A549 (cell line): ENCODE measurements at regions not wholly inside any gene's neighbourhood (a gene's known extent, or its start where the extent isn't known, plus 50 kb on each side); places are given as distances from the start of the nearest gene placed in this dataset.
A peak's percentile ranks its signal among the peaks of the same experiment; 100 is the strongest.

ENCODE experiments used
- BCL3 ChIP-seq: fragments of >200 bp; sonication (Bioruptor Twin); formaldehyde crosslinking; IDR thresholded peaks from 3 replicates; pipeline ENCODE4 v1.6.1; 2016
- BHLHE40 ChIP-seq: IDR thresholded peaks from 2 replicates; pipeline ENCODE4 v1.6.1; 2012; ENCODE audit warnings: low read depth, low read length, inconsistent platforms
- CBX8 ChIP-seq: fragments of 200-600 bp; sonication (generic); IDR thresholded peaks from 2 replicates; pipeline ENCODE4 v1.6.1; 2016
- CHD2 ChIP-seq: fragments of 150-350 bp; IDR thresholded peaks from 2 replicates; pipeline ENCODE4 v1.6.1; 2014; ENCODE audit warnings: low read length; ENCODE audit not compliant: partially characterized antibody
- CTCF ChIP-seq: fragments of >200 bp; sonication (Bioruptor Twin); formaldehyde crosslinking; IDR thresholded peaks from 3 replicates; pipeline ENCODE4 v1.5.1; 2016
- EHMT2 ChIP-seq: fragments of 200-600 bp; sonication (generic); IDR thresholded peaks from 2 replicates; pipeline ENCODE4 v1.6.1; 2016; ENCODE audit warnings: antibody characterized with exemption, low read depth, mild to moderate bottlenecking, moderate library complexity
- FOSL2 ChIP-seq, 2 experiments: fragments of 450-650 bp in 1 of 2; fragments of >200 bp in 1 of 2; sonication (Bioruptor Twin) in 1 of 2; formaldehyde crosslinking; IDR thresholded peaks; 2 replicates each; pipeline versions ENCODE4 v1.5.0 to v1.6.1; 2016 to 2020; ENCODE audit warnings: mild to moderate bottlenecking in 1 of 2, moderate library complexity in 1 of 2
- HDAC2 ChIP-seq: fragments of 200-600 bp; sonication (generic); IDR thresholded peaks from 2 replicates; pipeline ENCODE4 v1.6.1; 2016
- HES2 ChIP-seq: fragments of >200 bp; sonication (Bioruptor Twin); formaldehyde crosslinking; IDR thresholded peaks from 2 replicates; pipeline ENCODE4 v1.6.1; 2016
- HOXB13 ChIP-seq: fragments of 250-450 bp; sonication (Bioruptor Pico); IDR thresholded peaks from 2 replicates; pipeline ENCODE4 v1.5.0; 2020; ENCODE audit warnings: low read depth, mild to moderate bottlenecking, moderate library complexity
- HOXB5 ChIP-seq: fragments of 250-450 bp; sonication (Bioruptor Pico); IDR thresholded peaks from 2 replicates; pipeline ENCODE4 v1.5.0; 2020; ENCODE audit warnings: mild to moderate bottlenecking, moderate library complexity
- JUNB ChIP-seq: fragments of >200 bp; sonication (Bioruptor Twin); formaldehyde crosslinking; IDR thresholded peaks from 2 replicates; pipeline ENCODE4 v1.6.1; 2016
- KDM5A ChIP-seq: fragments of 200-600 bp; sonication (generic); IDR thresholded peaks from 2 replicates; pipeline ENCODE4 v1.6.1; 2016; ENCODE audit warnings: antibody characterized with exemption, mild to moderate bottlenecking
- MAX ChIP-seq: IDR thresholded peaks from 2 replicates; pipeline ENCODE4 v1.6.1; 2012
- MYC ChIP-seq: IDR thresholded peaks from 2 replicates; pipeline ENCODE4 v1.6.1; 2012; ENCODE audit warnings: mild to moderate bottlenecking, inconsistent platforms, low read length, improper control_type of control experiment, borderline replicate concordance
- NFE2L2 ChIP-seq: fragments of 150-350 bp; conservative IDR thresholded peaks from 2 replicates; pipeline ENCODE4 v1.6.1; 2014; ENCODE audit warnings: low read length
- NPAS2 ChIP-seq: fragments of 250-450 bp; sonication (Bioruptor Pico); IDR thresholded peaks from 2 replicates; pipeline ENCODE4 v1.8.0; 2022; ENCODE audit warnings: mild to moderate bottlenecking, moderate library complexity, borderline replicate concordance
- PBX3 ChIP-seq: IDR thresholded peaks from 2 replicates; pipeline ENCODE4 v1.6.1; 2012
- PHF8 ChIP-seq: fragments of 200-600 bp; sonication (generic); IDR thresholded peaks from 2 replicates; pipeline ENCODE4 v1.6.1; 2016; ENCODE audit warnings: low read depth, mild to moderate bottlenecking, antibody characterized with exemption, moderate library complexity, borderline replicate concordance
- RAD21 ChIP-seq, 2 experiments: fragments of >200 bp in 1 of 2; sonication (Bioruptor Twin) in 1 of 2; formaldehyde crosslinking in 1 of 2; IDR thresholded peaks in 1 of 2; conservative IDR thresholded peaks in 1 of 2; 2 replicates in 1 of 2; 3 replicates in 1 of 2; pipeline ENCODE4 v1.6.1; 2012 to 2018; ENCODE audit warnings: inconsistent platforms in 1 of 2
- RCOR1 ChIP-seq: fragments of 150-350 bp; IDR thresholded peaks from 2 replicates; pipeline ENCODE4 v1.6.1; 2014; ENCODE audit warnings: antibody characterized with exemption, low read length, low read depth
- SMC3 ChIP-seq: fragments of >200 bp; sonication (Bioruptor Twin); formaldehyde crosslinking; IDR thresholded peaks from 3 replicates; pipeline ENCODE4 v1.6.1; 2018; ENCODE audit warnings: inconsistent platforms
- TP53 ChIP-seq: fragments of 250-450 bp; sonication (Bioruptor Pico); IDR thresholded peaks from 2 replicates; pipeline ENCODE4 v1.5.0; 2021; ENCODE audit warnings: mild to moderate bottlenecking, moderate library complexity
- ZC3H11A ChIP-seq: fragments of 450-650 bp; IDR thresholded peaks from 2 replicates; pipeline ENCODE4 v1.6.1; 2014; ENCODE audit warnings: antibody characterized with exemption, mild to moderate bottlenecking
- ZFP36 ChIP-seq: fragments of 450-650 bp; IDR thresholded peaks from 2 replicates; pipeline ENCODE4 v1.6.1; 2014; ENCODE audit warnings: borderline replicate concordance; ENCODE audit not compliant: partially characterized antibody
- ZNF302 ChIP-seq: fragments of 250-450 bp; sonication (Bioruptor Pico); IDR thresholded peaks from 2 replicates; pipeline ENCODE4 v1.9.0; 2021; ENCODE audit warnings: inconsistent platforms, mild to moderate bottlenecking, moderate library complexity
- ZSCAN20 ChIP-seq: fragments of 250-450 bp; sonication (Bioruptor Pico); IDR thresholded peaks from 2 replicates; pipeline ENCODE4 v1.8.0; 2022; ENCODE audit warnings: mild to moderate bottlenecking, moderate library complexity
- TF ChIP-seq, protein P1 (sequence below): IDR thresholded peaks from 2 replicates; pipeline ENCODE4 v1.6.1; 2012; ENCODE audit warnings: low read depth, borderline replicate concordance
- TF ChIP-seq, protein P2 (sequence below): fragments of 250-450 bp; sonication (Bioruptor Pico); IDR thresholded peaks from 2 replicates; pipeline ENCODE4 v1.5.0; 2021; ENCODE audit warnings: mild to moderate bottlenecking, moderate library complexity, borderline replicate concordance
- TF ChIP-seq, protein P3 (sequence below): fragments of 250-450 bp; sonication (Bioruptor Pico); IDR thresholded peaks from 2 replicates; pipeline ENCODE4 v1.5.0; 2020; ENCODE audit warnings: low read depth, mild to moderate bottlenecking, moderate library complexity

- TF ChIP-seq BCL3 = peak; percentile 98; the same call in 2 of the 3 replicates
- TF ChIP-seq ZFP36 = no peak
- no peak for TF ChIP-seq HOXB13 (CRISPR knock-in tag)
- TF ChIP-seq TP53 = no peak
- peak; percentile 55; the same call in 1 of the 2 replicates for TF ChIP-seq PBX3
- TF ChIP-seq BHLHE40 = no peak
- TF ChIP-seq HES2 = peak; percentile 16; the same call in 1 of the 2 replicates
- TF ChIP-seq ZNF302 (CRISPR knock-in tag) = no peak
- no peak for TF ChIP-seq ZC3H11A
- no peak for TF ChIP-seq HDAC2
- TF ChIP-seq, protein P1, sequence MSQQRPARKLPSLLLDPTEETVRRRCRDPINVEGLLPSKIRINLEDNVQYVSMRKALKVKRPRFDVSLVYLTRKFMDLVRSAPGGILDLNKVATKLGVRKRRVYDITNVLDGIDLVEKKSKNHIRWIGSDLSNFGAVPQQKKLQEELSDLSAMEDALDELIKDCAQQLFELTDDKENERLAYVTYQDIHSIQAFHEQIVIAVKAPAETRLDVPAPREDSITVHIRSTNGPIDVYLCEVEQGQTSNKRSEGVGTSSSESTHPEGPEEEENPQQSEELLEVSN = no peak
- peak; percentile 100 for TF ChIP-seq JUNB
- no peak for TF ChIP-seq NPAS2 (CRISPR knock-in tag)
- TF ChIP-seq, protein P2, sequence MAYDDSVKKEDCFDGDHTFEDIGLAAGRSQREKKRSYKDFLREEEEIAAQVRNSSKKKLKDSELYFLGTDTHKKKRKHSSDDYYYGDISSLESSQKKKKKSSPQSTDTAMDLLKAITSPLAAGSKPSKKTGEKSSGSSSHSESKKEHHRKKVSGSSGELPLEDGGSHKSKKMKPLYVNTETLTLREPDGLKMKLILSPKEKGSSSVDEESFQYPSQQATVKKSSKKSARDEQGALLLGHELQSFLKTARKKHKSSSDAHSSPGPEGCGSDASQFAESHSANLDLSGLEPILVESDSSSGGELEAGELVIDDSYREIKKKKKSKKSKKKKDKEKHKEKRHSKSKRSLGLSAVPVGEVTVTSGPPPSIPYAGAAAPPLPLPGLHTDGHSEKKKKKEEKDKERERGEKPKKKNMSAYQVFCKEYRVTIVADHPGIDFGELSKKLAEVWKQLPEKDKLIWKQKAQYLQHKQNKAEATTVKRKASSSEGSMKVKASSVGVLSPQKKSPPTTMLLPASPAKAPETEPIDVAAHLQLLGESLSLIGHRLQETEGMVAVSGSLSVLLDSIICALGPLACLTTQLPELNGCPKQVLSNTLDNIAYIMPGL (CRISPR knock-in tag) = no peak
- no peak for TF ChIP-seq KDM5A
- TF ChIP-seq CHD2 = no peak
- TF ChIP-seq FOSL2 (IDR thresholded peaks at IDR 0.05) = peak; percentile 99
- peak; percentile 100 for TF ChIP-seq FOSL2 (CRISPR knock-in tag; IDR thresholded peaks at IDR 0.05)
- TF ChIP-seq CTCF = no peak
- TF ChIP-seq MYC = no peak
- TF ChIP-seq RCOR1 = peak; percentile 82; the same call in 1 of the 2 replicates
- TF ChIP-seq PHF8 = no peak
- no peak for TF ChIP-seq ZSCAN20 (CRISPR knock-in tag)
- peak; percentile 64 for TF ChIP-seq SMC3
- TF ChIP-seq CBX8 = no peak
- TF ChIP-seq, protein P3, sequence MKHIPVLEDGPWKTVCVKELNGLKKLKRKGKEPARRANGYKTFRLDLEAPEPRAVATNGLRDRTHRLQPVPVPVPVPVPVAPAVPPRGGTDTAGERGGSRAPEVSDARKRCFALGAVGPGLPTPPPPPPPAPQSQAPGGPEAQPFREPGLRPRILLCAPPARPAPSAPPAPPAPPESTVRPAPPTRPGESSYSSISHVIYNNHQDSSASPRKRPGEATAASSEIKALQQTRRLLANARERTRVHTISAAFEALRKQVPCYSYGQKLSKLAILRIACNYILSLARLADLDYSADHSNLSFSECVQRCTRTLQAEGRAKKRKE = no peak
- no peak for TF ChIP-seq HOXB5 (CRISPR knock-in tag)
- no peak for TF ChIP-seq EHMT2
- peak; percentile 77 for TF ChIP-seq MAX
- TF ChIP-seq NFE2L2 = 0 out of 2 replicates have a peak, but pooled peaks have one; percentile 21
- TF ChIP-seq RAD21 (conservative IDR thresholded peaks at IDR 0.05 in 1 of 2, IDR thresholded peaks at IDR 0.05 in 1 of 2) = peak in 1 of 2 experiments; percentile 66; a peak in 4 of 5 replicates
These were observed 117.6 kb upstream of the ANKRD55 start (continued) for GRCh38 chr5:56350597-56351170.
